BE2C (cell line): ENCODE measurements at regions not wholly inside any gene's neighbourhood (a gene's known extent, or its start where the extent isn't known, plus 50 kb on each side); places are given as distances from the start of the nearest gene placed in this dataset.
"Not testable (repeated sequence)": the region's sequence is repeated elsewhere in the genome, so short reads cannot be mapped to it uniquely, and the experiment has no call there.

Experiments used
- DNase-seq: peaks from one replicate; pipeline ENCODE4 v3.0.0-alpha.2; 2020
- H3K27me3 ChIP-seq: fragments of 250-450 bp; sonication (Bioruptor Pico); 2 replicates; pipeline ENCODE4 v1.5.1; 2020; ENCODE audit warnings: mild to moderate bottlenecking
- H3K36me3 ChIP-seq: fragments of 250-450 bp; sonication (Bioruptor Pico); 2 replicates; pipeline ENCODE4 v1.5.1; 2020; ENCODE audit warnings: mild to moderate bottlenecking
- H3K4me1 ChIP-seq: fragments of 250-450 bp; sonication (Bioruptor Pico); 2 replicates; pipeline ENCODE4 v1.5.1; 2020
- H3K4me3 ChIP-seq: 2 replicates; pipeline ENCODE4 v1.5.1; 2011; ENCODE audit warnings: low read depth, low read length
- H3K9me3 ChIP-seq: fragments of 250-450 bp; sonication (Bioruptor Pico); 2 replicates; pipeline ENCODE4 v1.5.1; 2020
- CTCF ChIP-seq: IDR thresholded peaks from 2 replicates; pipeline ENCODE4 v1.5.1; 2012; ENCODE audit warnings: mild to moderate bottlenecking, low read depth, low read length

GRCh38 chr3:194054961-194055360, 81.0 kb upstream of the HES1 start:
- no peak for DNase-seq
- TF ChIP-seq CTCF: no peak
- Histone ChIP-seq H3K36me3 (no peaks in the 10 kb centered on the region), H3K4me1 (peaks cover 3% of the 10 kb centered on the region; the same call in 1 of the 2 replicates), H3K9me3 (no peaks in the 10 kb centered on the region; the same call in 1 of the 2 replicates), H3K4me3 (no peak overlapping the region), H3K27me3 (no peaks in the 10 kb centered on the region)

- H3K4me3 ChIP-seq, H3K27me3 ChIP-seq, DNase-seq, H3K36me3 ChIP-seq, H3K4me1 ChIP-seq, H3K9me3 ChIP-seq: not testable (repeated sequence)
These were observed 79.6 kb upstream of the HES1 start for GRCh38 chr3:194056323-194056722.

GRCh38 chr3:194056731-194057415, 79.1 kb upstream of the HES1 start:
- Histone ChIP-seq H3K27me3 (no peaks in the 10 kb centered on the region), H3K4me1 (peaks cover 3% of the 10 kb centered on the region; the same call in 1 of the 2 replicates), H3K9me3 (no peaks in the 10 kb centered on the region), H3K4me3 (no peak overlapping the region), H3K36me3 (no peaks in the 10 kb centered on the region)
- TF ChIP-seq CTCF: no peak
- DNase-seq: no peak

- H3K36me3 ChIP-seq: no peaks in the 10 kb centered on the region
- H3K9me3 ChIP-seq: no peaks in the 10 kb centered on the region
- no peaks in the 10 kb centered on the region for H3K27me3 ChIP-seq
- DNase-seq: no peak
- peaks cover 3% of the 10 kb centered on the region; the same call in 1 of the 2 replicates for H3K4me1 ChIP-seq
- TF ChIP-seq CTCF: no peak
- peak overlapping the region; percentile 40 for H3K4me3 ChIP-seq
These were observed 78.3 kb upstream of the HES1 start for GRCh38 chr3:194057570-194058188.

- peak overlapping the region; percentile 40 for H3K4me3 ChIP-seq
- no peak for TF ChIP-seq CTCF
- peak; percentile 56 for DNase-seq
- no peaks in the 10 kb centered on the region for H3K36me3 ChIP-seq
- H3K9me3 ChIP-seq: no peaks in the 10 kb centered on the region
- H3K27me3 ChIP-seq: no peaks in the 10 kb centered on the region
- H3K4me1 ChIP-seq: peaks cover 6% of the 10 kb centered on the region; the same call in 1 of the 2 replicates
These were observed 77.8 kb upstream of the HES1 start for GRCh38 chr3:194058189-194058571.

- DNase-seq: no peak
- H3K4me1 ChIP-seq: peaks cover 8% of the 10 kb centered on the region; the same call in 1 of the 2 replicates
- H3K27me3 ChIP-seq: no peaks in the 10 kb centered on the region
- H3K9me3 ChIP-seq: no peaks in the 10 kb centered on the region
- TF ChIP-seq CTCF: no peak
- peak overlapping the region; percentile 40 for H3K4me3 ChIP-seq
- H3K36me3 ChIP-seq: no peaks in the 10 kb centered on the region
These were observed 77.2 kb upstream of the HES1 start for GRCh38 chr3:194058753-194059152.
